ENCODE measurements at regions not wholly inside any gene's neighbourhood (a gene's known extent, or its start where the extent isn't known, plus 50 kb on each side); places are given as distances from the start of the nearest gene placed in this dataset.

DNA sequence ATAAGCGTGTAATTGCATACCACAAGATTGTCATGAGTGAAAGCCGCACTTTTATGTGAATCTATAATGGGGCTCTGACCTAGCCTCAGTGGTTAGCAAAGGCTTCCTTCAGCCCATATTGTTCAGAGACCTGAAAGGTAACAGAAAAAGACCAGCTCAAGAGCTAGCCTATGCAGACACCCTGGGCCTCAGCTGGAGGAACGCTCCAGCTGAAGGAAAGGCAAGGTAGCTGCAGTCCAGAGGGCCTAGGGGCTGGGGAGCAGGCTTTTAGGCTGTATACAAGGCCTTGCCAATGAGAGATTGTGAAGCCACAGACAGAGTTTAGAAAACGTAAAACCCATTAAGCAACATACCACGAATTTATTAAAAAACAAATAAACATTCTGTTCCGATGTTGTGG lies 246.6 kb upstream of the GHITM start:
- no peak overlapping the region for H2BK15ac ChIP-seq (ENCODE audit: low read length)
- H3K56ac ChIP-seq (replicated peaks; ENCODE audit: insufficient read length, low read depth, low read length), result no peak overlapping the region
- no peak for FAIRE-seq
- H3K9ac ChIP-seq (replicated peaks in 1 of 4; ENCODE audit: extremely low read depth in 1 of 4, low read depth in 3 of 4, low read length in 3 of 4), result no peak overlapping the region
- H4K20me1 ChIP-seq (replicated peaks in 1 of 2; ENCODE audit: control insufficient read depth in 1 of 2, insufficient read depth in 2 of 2, low read length in 2 of 2), result no peaks in the 10 kb centered on the region
- H4K8ac ChIP-seq (ENCODE audit: extremely low read depth, insufficient read depth, low read length), result no peak overlapping the region
- H2BK120ac ChIP-seq (replicated peaks; ENCODE audit: low read depth, low read length), result no peak overlapping the region
- H2AK5ac ChIP-seq (ENCODE audit: low read depth, low read length), result no peak overlapping the region
- WGBS, 2 experiments (ENCODE audit: extremely low coverage in 1 of 2, insufficient coverage in 1 of 2, insufficient read length in 1 of 2, insufficient replicate concordance in 2 of 2, low coverage in 1 of 2, low lambda C conversion rate in 2 of 2, missing lambda C conversion rate in 1 of 2), result 86% methylated on average over 6 of the region's 6 CpGs; no CpG with 5 or more reads in 1 of the 2 experiments
- H3K23me2 ChIP-seq (ENCODE audit: low read depth, low read length), result no peaks in the 10 kb centered on the region; the same call in 1 of the 2 replicates
- no peak overlapping the region for H2BK5ac ChIP-seq (ENCODE audit: low read depth, low read length)
- H2BK12ac ChIP-seq (ENCODE audit: low read depth, low read length), result no peak overlapping the region
- H4K91ac ChIP-seq (replicated peaks; ENCODE audit: insufficient read length, low read length), result no peak overlapping the region
- H3K9me3 ChIP-seq (ENCODE audit: insufficient read depth in 2 of 2, low read depth in 1 of 2, low read length in 1 of 2), result no peaks in the 10 kb centered on the region
- no peaks in the 10 kb centered on the region for H3K27me3 ChIP-seq (replicated peaks in 1 of 4; ENCODE audit: control insufficient read depth in 3 of 4, extremely low read depth in 1 of 4, insufficient read depth in 3 of 4, low read length in 3 of 4)
- no peaks in the 10 kb centered on the region for H3K79me2 ChIP-seq (ENCODE audit: control insufficient read depth in 1 of 2, insufficient read depth in 2 of 2, low read length in 2 of 2)
- ChIA-PET CTCF (ENCODE audit: partially characterized antibody) (no interaction called here), POLR2A (ENCODE audit: partially characterized antibody) (no interaction called here)
- H2AFZ ChIP-seq (ENCODE audit: low read length), result no peak overlapping the region
- H3K23ac ChIP-seq (ENCODE audit: insufficient read length), result no peak overlapping the region
- no peak overlapping the region for H2BK20ac ChIP-seq (ENCODE audit: low read length)
- no peak overlapping the region for H3K4ac ChIP-seq (replicated peaks; ENCODE audit: insufficient read length, low read depth, low read length)
- H4K5ac ChIP-seq (ENCODE audit: insufficient read length, low read depth, low read length), result no peak overlapping the region
- no peak for DNase-seq (ENCODE audit: low read depth in 1 of 2, low spot score in 2 of 2)
- H3K4me1 ChIP-seq (replicated peaks in 1 of 4; ENCODE audit: control insufficient read depth in 3 of 4, insufficient read depth in 4 of 4, low read length in 3 of 4), result no peaks in the 10 kb centered on the region
- TF ChIP-seq FOSL1 (IDR thresholded peaks at IDR 0.05; ENCODE audit: insufficient read depth, low read depth, low read length) (no peak), ASH2L (IDR thresholded peaks at IDR 0.05; ENCODE audit: low read length) (no peak), SP1 (IDR thresholded peaks at IDR 0.05; ENCODE audit: low read depth, low read length) (no peak), NRF1 (IDR thresholded peaks at IDR 0.05; ENCODE audit: low read depth, low read length) (no peak), CTBP2 (IDR thresholded peaks at IDR 0.05; ENCODE audit: borderline replicate concordance, insufficient read depth, insufficient read length, low read length) (no peak), TAF7 (optimal IDR thresholded peaks at IDR 0.05; ENCODE audit: borderline replicate concordance, low read depth, low read length) (no peak), CHD2 (IDR thresholded peaks at IDR 0.05; ENCODE audit: low read length) (no peak)
- no peaks in the 10 kb centered on the region for H3K79me1 ChIP-seq (ENCODE audit: low read depth, low read length)
- no peak overlapping the region for H3K27ac ChIP-seq (ENCODE audit: low read depth, low read length)
- H3K4me3 ChIP-seq (ENCODE audit: extremely low read depth in 1 of 4, insufficient read depth in 2 of 4, low read depth in 3 of 4, low read length in 4 of 4), result no peak overlapping the region
- H3K36me3 ChIP-seq (ENCODE audit: control insufficient read depth in 2 of 4, insufficient read depth in 4 of 4, low read length in 3 of 4), result no peaks in the 10 kb centered on the region
- H3K14ac ChIP-seq (ENCODE audit: insufficient read length), result no peak overlapping the region
- no peak overlapping the region for H3K18ac ChIP-seq (ENCODE audit: extremely low read depth, low read length)
- H3K4me2 ChIP-seq (ENCODE audit: insufficient read depth in 1 of 2, low read depth in 2 of 2, low read length in 2 of 2), result no peak overlapping the region
